AG10803 (cell line): ENCODE measurements at regions not wholly inside any gene's neighbourhood (a gene's known extent, or its start where the extent isn't known, plus 50 kb on each side); places are given as distances from the start of the nearest gene placed in this dataset.

Source experiments
- DNase-seq: peaks from one replicate; pipeline ENCODE4 v3.0.0; 2010; ENCODE audit warnings: low read depth
- H3K4me3 ChIP-seq: 2 replicates; pipeline ENCODE4 v1.5.1; 2011; ENCODE audit warnings: mild to moderate bottlenecking, low read length, control low read depth
- CTCF ChIP-seq: conservative IDR thresholded peaks from 2 replicates; pipeline ENCODE4 v1.5.1; 2011; ENCODE audit warnings: mild to moderate bottlenecking, low read length, control low read depth, inconsistent platforms

GRCh38 chr5:124481419-124481818, 265.0 kb downstream of the ZNF608 start:
- TF ChIP-seq CTCF = no peak

GRCh38 chr5:124480964-124481363, 265.5 kb downstream of the ZNF608 start:
- no peak overlapping the region for H3K4me3 ChIP-seq
- TF ChIP-seq CTCF = no peak
- no peak for DNase-seq

More at GRCh38 chr5:124481419-124481818, 265.0 kb downstream of the ZNF608 start:
- no peak overlapping the region for H3K4me3 ChIP-seq
- no peak for DNase-seq

- no peak for DNase-seq
- TF ChIP-seq CTCF = no peak
- H3K4me3 ChIP-seq = no peak overlapping the region
These were observed 266.4 kb downstream of the ZNF608 start for GRCh38 chr5:124480022-124480421.

- H3K4me3 ChIP-seq = no peak overlapping the region
- DNase-seq = no peak
- TF ChIP-seq CTCF = no peak
These were observed 268.2 kb downstream of the ZNF608 start for GRCh38 chr5:124478264-124478663.

- no peak for TF ChIP-seq CTCF
- H3K4me3 ChIP-seq = no peak overlapping the region
- DNase-seq = no peak
These were observed 268.9 kb downstream of the ZNF608 start for GRCh38 chr5:124477577-124477976.

GRCh38 chr5:124477062-124477461, 269.4 kb downstream of the ZNF608 start:
- TF ChIP-seq CTCF = no peak
- no peak overlapping the region for H3K4me3 ChIP-seq
- DNase-seq = no peak

GRCh38 chr5:124474528-124475215, 271.8 kb downstream of the ZNF608 start:
- TF ChIP-seq CTCF = no peak
- peak; percentile 13 for DNase-seq
- H3K4me3 ChIP-seq = no peak overlapping the region
